Endothelial cell of umbilical vein (primary cell): ENCODE measurements at regions not wholly inside any gene's neighbourhood (a gene's known extent, or its start where the extent isn't known, plus 50 kb on each side); places are given as distances from the start of the nearest gene placed in this dataset.
A peak's percentile ranks its signal among the peaks of the same experiment; 100 is the strongest.

Experiments used
- BruUV-seq: library from RNA; stranded (reverse); fragments of 400-500 nt; replicated peaks from 2 replicates; lab custom pipeline; 2021; lab: Mats Ljungman, UMichigan
- CTCF ChIA-PET: fragments of 300-600, 350-600 bp; sonication (Branson Sonifier 250); formaldehyde crosslinking; loops from one replicate; lab custom pipeline; 2021; ENCODE audit warnings: antibody characterized with exemption, inconsistent platforms; lab: Charles Lee
- POLR2A ChIA-PET: fragments of 300-600, 350-600 bp; sonication (Branson Sonifier 250); formaldehyde crosslinking; loops from one replicate; lab custom pipeline; 2021; ENCODE audit warnings: antibody characterized with exemption, inconsistent platforms; lab: Charles Lee
- DNase-seq: peaks from one replicate; pipeline ENCODE4 v3.0.0-alpha.2; 2011; ENCODE audit warnings: low read depth, low spot score
- FAIRE-seq: peaks from 2 replicates; lab custom pipeline; 2011; peaks lifted over from hg19 to GRCh38; lab: Jason Lieb, UNC
- H2AFZ ChIP-seq: 2 replicates; pipeline ENCODE4 v1.6.0; 2012; ENCODE audit warnings: low read depth, low read length, control low read depth, inconsistent platforms
- H3K27ac ChIP-seq: 2 replicates; pipeline ENCODE4 v1.5.1; 2011; ENCODE audit warnings: low read depth, mild to moderate bottlenecking, control low read depth, low read length, moderate library complexity; ENCODE audit not compliant: insufficient read depth
- H3K27me3 ChIP-seq, 2 experiments: 2 replicates each; pipeline versions ENCODE4 v1.6.0 to v1.6.1; 2011; ENCODE audit warnings: low read length in 2 of 2, mixed read lengths in 1 of 2; ENCODE audit not compliant: control insufficient read depth in 2 of 2, insufficient read depth in 2 of 2
- H3K36me3 ChIP-seq, 2 experiments: 2 replicates in 1 of 2; 3 replicates in 1 of 2; pipeline ENCODE4 v1.5.1; 2011; ENCODE audit warnings: low read length in 2 of 2, mild to moderate bottlenecking in 1 of 2, moderate library complexity in 1 of 2; ENCODE audit not compliant: control insufficient read depth in 2 of 2, insufficient read depth in 2 of 2; ENCODE audit errors: extremely low read depth in 1 of 2
- H3K4me1 ChIP-seq: 3 replicates; pipeline ENCODE4 v1.5.1; 2011; ENCODE audit warnings: mild to moderate bottlenecking, low read length; ENCODE audit not compliant: control insufficient read depth, insufficient read depth; ENCODE audit errors: extremely low read depth
- H3K4me2 ChIP-seq: 2 replicates; pipeline ENCODE4 v1.6.1; 2011; ENCODE audit warnings: low read length, control low read depth, mixed read lengths; ENCODE audit not compliant: insufficient read depth
- H3K4me3 ChIP-seq, 3 experiments: fragments of 200-600 bp in 1 of 3; sonication (generic), shearing (Covaris generic) in 1 of 3; replicated peaks in 1 of 3; 2 replicates each; pipeline ENCODE4 v1.5.1; 2011 to 2016; ENCODE audit warnings: control low read depth in 3 of 3, low read length in 3 of 3, mild to moderate bottlenecking in 2 of 3, inconsistent platforms in 1 of 3, low read depth in 1 of 3, moderate library complexity in 1 of 3; ENCODE audit not compliant: insufficient read depth in 1 of 3
- H3K79me2 ChIP-seq: 2 replicates; pipeline ENCODE4 v1.6.0; 2012; ENCODE audit warnings: low read length, inconsistent platforms; ENCODE audit not compliant: control insufficient read depth, insufficient read depth
- H3K9ac ChIP-seq: replicated peaks from 2 replicates; pipeline ENCODE3; 2011; ENCODE audit warnings: low read length, control low read depth; ENCODE audit not compliant: insufficient read depth; ENCODE audit errors: extremely low read depth
- H3K9me1 ChIP-seq: replicated peaks from 3 replicates; pipeline ENCODE4 v1.6.0; 2011; ENCODE audit warnings: mild to moderate bottlenecking, low read length; ENCODE audit not compliant: control insufficient read depth, insufficient read depth; ENCODE audit errors: extremely low read depth
- H3K9me3 ChIP-seq: replicated peaks from 2 replicates; pipeline ENCODE4 v1.5.1; 2012; ENCODE audit warnings: low read length, inconsistent platforms; ENCODE audit not compliant: control insufficient read depth, insufficient read depth
- H4K20me1 ChIP-seq: replicated peaks from 2 replicates; pipeline ENCODE3; 2011; ENCODE audit warnings: mild to moderate bottlenecking, low read length; ENCODE audit not compliant: control insufficient read depth, insufficient read depth; ENCODE audit errors: extremely low read depth
- CTCF ChIP-seq, 2 donors: IDR thresholded peaks; 1 replicate in 1 of 2; 2 replicates in 1 of 2; pipeline ENCODE4 v1.5.1; 2011; ENCODE audit warnings: low read length in 2 of 2, mild to moderate bottlenecking in 2 of 2, moderate library complexity in 2 of 2, control low read depth in 1 of 2, inconsistent platforms in 1 of 2, low read depth in 1 of 2; ENCODE audit not compliant: insufficient read depth in 1 of 2; ENCODE audit errors: extremely low read depth in 1 of 2
- EZH2 ChIP-seq: IDR thresholded peaks from 2 replicates; pipeline ENCODE4 v1.6.1; 2012; ENCODE audit warnings: borderline replicate concordance, low read depth, mild to moderate bottlenecking, moderate library complexity, low read length, inconsistent platforms; ENCODE audit not compliant: severe bottlenecking
- FOS ChIP-seq: IDR thresholded peaks from 2 replicates; pipeline ENCODE4 v1.6.1; 2011; ENCODE audit warnings: mild to moderate bottlenecking, low read length, moderate library complexity, borderline replicate concordance; ENCODE audit not compliant: insufficient read depth
- GATA2 ChIP-seq: IDR thresholded peaks from 2 replicates; pipeline ENCODE4 v1.7.0; 2011; ENCODE audit warnings: low read depth, mild to moderate bottlenecking, moderate library complexity, mixed read lengths, low read length; ENCODE audit not compliant: insufficient read length, insufficient read depth
- MYC ChIP-seq: IDR thresholded peaks from one replicate; pipeline ENCODE4 v1.6.1; 2011; ENCODE audit warnings: mild to moderate bottlenecking, low read depth, low read length
- dilution Hi-C: fragments of 300-500 bp; cut with MboI; formaldehyde crosslinking; loops from one replicate; pipeline ENCODE4 v1.15.0; 2019; ENCODE audit warnings: low sequenced_read_pairs; ENCODE audit not compliant: extremely low pct_ligation_motif_present
- intact Hi-C: fragments of 100-400 bp; cut with micrococcal nuclease; formaldehyde crosslinking; loops from one replicate; pipeline ENCODE4 v1.10.0; 2022

GRCh38 chr4:143763587-143763986 is 63.1 kb upstream of the FREM3 start:
- POLR2A ChIA-PET, result no interaction called here
- no TSS peak for BruUV-seq
- no peak overlapping the region for H3K4me2 ChIP-seq
- CTCF ChIA-PET, result no interaction called here
- no peaks in the 10 kb centered on the region for H3K79me2 ChIP-seq
- H3K4me3 ChIP-seq, result no peak overlapping the region
- H2AFZ ChIP-seq, result no peak overlapping the region
- H3K9me3 ChIP-seq, result no peaks in the 10 kb centered on the region
- no peaks in the 10 kb centered on the region for H3K9me1 ChIP-seq
- no peaks in the 10 kb centered on the region for H4K20me1 ChIP-seq
- no peak overlapping the region for H3K9ac ChIP-seq
- peak; percentile 49 for FAIRE-seq
- intact Hi-C loops (no loop called here), dilution Hi-C loops (no loop called here)
- H3K4me1 ChIP-seq, result peaks cover 12% of the 10 kb centered on the region
- H3K27me3 ChIP-seq, result no peaks in the 10 kb centered on the region
- TF ChIP-seq FOS (no peak), GATA2 (no peak), EZH2 (no peak)
- no peak for DNase-seq
- no peaks in the 10 kb centered on the region for H3K36me3 ChIP-seq
- H3K27ac ChIP-seq, result no peak overlapping the region

- BruUV-seq, result no TSS peak
- Histone ChIP-seq H3K9me1 (no peaks in the 10 kb centered on the region), H4K20me1 (no peaks in the 10 kb centered on the region), H3K9ac (no peak overlapping the region), H3K27me3 (no peaks in the 10 kb centered on the region), H3K79me2 (no peaks in the 10 kb centered on the region), H3K27ac (no peak overlapping the region), H3K4me2 (no peak overlapping the region), H3K36me3 (no peaks in the 10 kb centered on the region), H3K4me1 (peaks cover 3% of the 10 kb centered on the region), H2AFZ (no peak overlapping the region), H3K4me3 (no peak overlapping the region), H3K9me3 (no peaks in the 10 kb centered on the region)
- no peak for TF ChIP-seq MYC
- no peak for TF ChIP-seq CTCF (IDR thresholded peaks at IDR 0.05; ENCODE audit: extremely low read depth in 1 of 2, insufficient read depth in 1 of 2, low read depth in 1 of 2, low read length in 2 of 2)
- no peak for FAIRE-seq
- dilution Hi-C loops (no loop called here), intact Hi-C loops (no loop called here)
- ChIA-PET CTCF (interaction anchor here (0.7 kb wide), 1 partner anchor 11 kb away, joined by 4 read pairs; no protein-coding TSS in a partner anchor), POLR2A (no interaction called here)
- no peak for DNase-seq
Observed at GRCh38 chr4:143762511-143762910, 62.0 kb upstream of the FREM3 start.
